Gastrocnemius medialis (tissue), 4 donors: ENCODE measurements at regions not wholly inside any gene's neighbourhood (a gene's known extent, or its start where the extent isn't known, plus 50 kb on each side); places are given as distances from the start of the nearest gene placed in this dataset.

Experiments
- POLR2A ChIP-seq, 2 donors: fragments of 450-650 bp; IDR thresholded peaks; one replicate each; pipeline ENCODE4 v1.6.1; 2017; ENCODE audit warnings: antibody characterized with exemption in 2 of 2, mild to moderate bottlenecking in 2 of 2, moderate library complexity in 2 of 2
- TF ChIP-seq, protein P1 (sequence below), 5 experiments: fragments of 450-650 bp in 3 of 5; fragments of 200-600 bp in 2 of 5; sonication (generic) in 2 of 5; IDR thresholded peaks in 4 of 5; conservative IDR thresholded peaks in 1 of 5; 1 replicate in 4 of 5; 2 replicates in 1 of 5; pipeline ENCODE4 v1.5.1; 2016 to 2019; ENCODE audit warnings: antibody characterized with exemption in 5 of 5, mild to moderate bottlenecking in 3 of 5, moderate library complexity in 3 of 5

DNA sequence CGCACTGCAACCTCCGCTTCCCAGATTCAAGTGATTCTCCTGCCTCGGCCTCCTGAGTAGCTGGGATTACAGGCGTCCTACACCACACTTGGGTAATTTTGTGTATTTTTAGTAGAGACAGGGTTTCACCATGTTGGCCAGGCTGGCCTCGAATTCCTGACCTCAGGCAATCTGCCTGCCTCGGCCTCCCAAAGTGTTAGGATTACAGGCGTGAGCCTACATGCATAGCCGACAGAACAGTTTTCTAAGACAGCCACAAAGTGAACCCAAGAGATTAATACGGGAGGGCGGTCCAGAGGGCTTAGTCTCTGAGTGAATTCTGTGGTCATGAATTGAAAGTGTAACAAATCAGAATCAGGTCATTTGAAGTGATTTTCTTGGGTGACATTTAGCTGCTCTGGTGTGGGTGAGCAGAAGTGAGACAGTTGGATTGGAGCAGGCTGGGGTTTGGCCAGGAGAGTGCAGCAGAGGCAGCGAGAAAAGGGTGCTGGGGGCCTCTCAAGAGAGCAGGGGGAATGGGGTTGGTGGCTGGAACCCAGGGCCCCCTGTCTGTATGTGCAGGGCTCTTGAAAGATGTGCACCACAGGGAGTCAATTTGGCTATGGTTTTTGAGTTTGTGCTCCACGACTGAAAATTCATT is 231.4 kb upstream of the WSCD1 start:
- TF ChIP-seq, protein P1, sequence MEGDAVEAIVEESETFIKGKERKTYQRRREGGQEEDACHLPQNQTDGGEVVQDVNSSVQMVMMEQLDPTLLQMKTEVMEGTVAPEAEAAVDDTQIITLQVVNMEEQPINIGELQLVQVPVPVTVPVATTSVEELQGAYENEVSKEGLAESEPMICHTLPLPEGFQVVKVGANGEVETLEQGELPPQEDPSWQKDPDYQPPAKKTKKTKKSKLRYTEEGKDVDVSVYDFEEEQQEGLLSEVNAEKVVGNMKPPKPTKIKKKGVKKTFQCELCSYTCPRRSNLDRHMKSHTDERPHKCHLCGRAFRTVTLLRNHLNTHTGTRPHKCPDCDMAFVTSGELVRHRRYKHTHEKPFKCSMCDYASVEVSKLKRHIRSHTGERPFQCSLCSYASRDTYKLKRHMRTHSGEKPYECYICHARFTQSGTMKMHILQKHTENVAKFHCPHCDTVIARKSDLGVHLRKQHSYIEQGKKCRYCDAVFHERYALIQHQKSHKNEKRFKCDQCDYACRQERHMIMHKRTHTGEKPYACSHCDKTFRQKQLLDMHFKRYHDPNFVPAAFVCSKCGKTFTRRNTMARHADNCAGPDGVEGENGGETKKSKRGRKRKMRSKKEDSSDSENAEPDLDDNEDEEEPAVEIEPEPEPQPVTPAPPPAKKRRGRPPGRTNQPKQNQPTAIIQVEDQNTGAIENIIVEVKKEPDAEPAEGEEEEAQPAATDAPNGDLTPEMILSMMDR (IDR thresholded peaks at IDR 0.05 in 4 of 5, conservative IDR thresholded peaks at IDR 0.05 in 1 of 5): no peak
- TF ChIP-seq POLR2A (IDR thresholded peaks at IDR 0.05): no peak
